ENCODE measurements at regions not wholly inside any gene's neighbourhood (a gene's known extent, or its start where the extent isn't known, plus 50 kb on each side); places are given as distances from the start of the nearest gene placed in this dataset.

- H3K27ac ChIP-seq: no peak overlapping the region
- no peak for DNase-seq
- H3K9me3 ChIP-seq: no peaks in the 10 kb centered on the region
- TF ChIP-seq CTCF (IDR thresholded peaks at IDR 0.05): no peak
- H3K36me3 ChIP-seq: no peaks in the 10 kb centered on the region
- H3K4me1 ChIP-seq: no peaks in the 10 kb centered on the region
- no peaks in the 10 kb centered on the region for H3K27me3 ChIP-seq
- no peak overlapping the region for H3K4me3 ChIP-seq
These were observed 174.1 kb upstream of the ZFP64 start for GRCh38 chr20:52365688-52366087.

- Histone ChIP-seq H3K36me3 (no peaks in the 10 kb centered on the region), H3K27ac (no peak overlapping the region), H3K9me3 (no peaks in the 10 kb centered on the region), H3K4me1 (no peaks in the 10 kb centered on the region), H3K4me3 (no peak overlapping the region), H3K27me3 (no peaks in the 10 kb centered on the region)
- TF ChIP-seq POLR2A (IDR thresholded peaks at IDR 0.05) (no peak), CTCF (IDR thresholded peaks at IDR 0.05) (no peak)
- no peak for DNase-seq
These were observed 172.8 kb upstream of the ZFP64 start for GRCh38 chr20:52364405-52364804.

- Histone ChIP-seq H3K27me3 (no peaks in the 10 kb centered on the region), H3K4me3 (no peak overlapping the region), H3K4me1 (no peaks in the 10 kb centered on the region), H3K9me3 (no peaks in the 10 kb centered on the region), H3K27ac (no peak overlapping the region), H3K36me3 (no peaks in the 10 kb centered on the region)
- no peak for TF ChIP-seq POLR2A (IDR thresholded peaks at IDR 0.05)
- TF ChIP-seq CTCF (IDR thresholded peaks at IDR 0.05): no peak
- no peak for DNase-seq
These were observed 170.1 kb upstream of the ZFP64 start for GRCh38 chr20:52361650-52362049.

GRCh38 chr20:52349806-52350205, 158.2 kb upstream of the ZFP64 start:
- Histone ChIP-seq H3K27me3 (no peaks in the 10 kb centered on the region), H3K36me3 (no peaks in the 10 kb centered on the region), H3K4me1 (no peaks in the 10 kb centered on the region), H3K4me3 (no peak overlapping the region), H3K9me3 (no peaks in the 10 kb centered on the region), H3K27ac (no peak overlapping the region)
- TF ChIP-seq CTCF (IDR thresholded peaks at IDR 0.05): no peak
- no peak for TF ChIP-seq POLR2A (IDR thresholded peaks at IDR 0.05)
- DNase-seq: no peak

GRCh38 chr20:52348434-52348833, 156.9 kb upstream of the ZFP64 start:
- TF ChIP-seq POLR2A (IDR thresholded peaks at IDR 0.05) (no peak), CTCF (IDR thresholded peaks at IDR 0.05) (no peak)
- no peaks in the 10 kb centered on the region for H3K36me3 ChIP-seq
- DNase-seq: no peak
- H3K9me3 ChIP-seq: no peaks in the 10 kb centered on the region
- no peak overlapping the region for H3K4me3 ChIP-seq
- H3K27ac ChIP-seq: no peak overlapping the region
- no peaks in the 10 kb centered on the region for H3K27me3 ChIP-seq
- no peaks in the 10 kb centered on the region for H3K4me1 ChIP-seq

GRCh38 chr20:52346797-52347196, 155.2 kb upstream of the ZFP64 start:
- TF ChIP-seq CTCF (IDR thresholded peaks at IDR 0.05) (no peak), POLR2A (IDR thresholded peaks at IDR 0.05) (no peak)
- no peaks in the 10 kb centered on the region for H3K9me3 ChIP-seq
- H3K27me3 ChIP-seq: no peaks in the 10 kb centered on the region
- no peaks in the 10 kb centered on the region for H3K36me3 ChIP-seq
- no peaks in the 10 kb centered on the region for H3K4me1 ChIP-seq
- no peak for DNase-seq
- no peak overlapping the region for H3K27ac ChIP-seq
- no peak overlapping the region for H3K4me3 ChIP-seq

Data from Peyer's patch (tissue), 4 donors.